ENCODE measurements at regions not wholly inside any gene's neighbourhood (a gene's known extent, or its start where the extent isn't known, plus 50 kb on each side); places are given as distances from the start of the nearest gene placed in this dataset.

DNA sequence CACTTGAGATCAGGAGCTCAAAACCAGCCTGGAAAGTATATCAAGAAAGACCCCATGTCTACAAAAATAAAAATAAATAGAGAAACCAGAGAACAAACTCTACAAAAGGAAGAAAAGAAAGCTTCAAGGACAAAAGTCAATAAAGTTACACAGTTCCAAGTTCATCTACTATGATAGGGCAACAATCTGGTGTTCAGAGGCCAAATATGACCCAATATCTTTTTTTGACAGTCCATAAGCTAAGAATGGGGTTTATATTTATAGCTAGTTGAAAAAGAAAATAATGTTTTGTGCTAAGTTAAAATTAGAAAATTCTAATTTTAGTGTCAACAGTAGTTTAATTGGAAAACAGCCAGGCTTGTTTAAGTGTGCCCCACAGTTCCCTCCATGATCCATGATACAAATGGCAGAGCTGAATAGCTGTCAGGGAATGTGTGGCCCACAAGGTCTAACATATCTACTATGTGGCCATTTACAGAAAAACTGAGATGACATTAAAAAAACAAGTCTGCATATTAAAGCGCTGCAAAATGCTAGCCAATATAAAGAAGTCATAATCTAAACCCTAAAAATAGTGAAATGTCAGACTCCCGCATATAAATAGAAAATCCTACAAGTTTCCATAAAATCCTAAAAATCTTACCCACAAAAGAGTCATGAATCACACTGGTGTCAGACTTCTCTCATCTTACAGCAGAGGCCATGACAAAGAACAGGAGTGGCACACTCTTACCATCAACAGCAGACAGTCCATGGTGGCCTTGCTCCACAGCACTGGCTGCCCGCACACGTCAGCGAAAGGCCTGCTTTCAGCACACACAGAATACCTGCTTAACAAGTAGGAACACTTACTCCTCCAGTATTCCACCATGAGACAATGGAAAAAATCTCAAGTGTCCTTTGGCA is 281.9 kb upstream of the HSFY2 start:
- Histone ChIP-seq H3K27me3 (ENCODE audit: insufficient read depth, insufficient read length) (no peaks in the 10 kb centered on the region), H3K36me3 (ENCODE audit: insufficient read depth, insufficient read length, low read length) (no peaks in the 10 kb centered on the region), H3K4me1 (ENCODE audit: insufficient read depth, insufficient read length) (no peaks in the 10 kb centered on the region), H3K4me3 (ENCODE audit: insufficient read length, low read depth) (no peak overlapping the region), H3K9ac (ENCODE audit: insufficient read length, low read depth) (no peak overlapping the region), H3K9me3 (ENCODE audit: insufficient read depth, low read length) (no peaks in the 10 kb centered on the region)
- DNase-seq (ENCODE audit: low read depth, low spot score): no peak
- TF ChIP-seq YY1 (IDR thresholded peaks at IDR 0.05; ENCODE audit: insufficient read depth, insufficient read length): no peak
- TF ChIP-seq ZNF274 (IDR thresholded peaks at IDR 0.05; ENCODE audit: low read depth, low read length): no peak
- TF ChIP-seq SUZ12 (IDR thresholded peaks at IDR 0.05; ENCODE audit: extremely low read depth, insufficient read depth, insufficient read length): no peak

DNA sequence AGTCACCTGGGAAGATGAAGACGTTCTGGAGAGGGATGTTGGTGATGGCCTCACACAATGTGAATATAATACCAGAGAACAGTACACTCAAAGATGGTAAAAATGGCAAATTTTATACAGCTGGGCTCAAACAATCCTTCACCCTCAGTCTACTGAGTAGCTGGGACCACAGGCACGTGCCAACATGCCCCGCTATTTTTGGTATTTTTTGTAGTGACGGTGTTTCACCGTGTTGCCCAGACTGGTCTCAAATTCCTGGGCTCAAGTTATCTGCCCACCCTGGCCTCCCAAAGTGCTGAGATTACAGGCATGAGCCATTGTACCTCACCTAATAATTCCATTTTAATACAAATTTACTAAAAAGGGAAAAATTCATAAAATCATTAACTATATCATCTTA is 280.3 kb upstream of the HSFY2 start:
- H3K4me1 ChIP-seq (ENCODE audit: insufficient read depth, insufficient read length): no peaks in the 10 kb centered on the region
- no peak overlapping the region for H3K4me3 ChIP-seq (ENCODE audit: insufficient read length, low read depth)
- no peaks in the 10 kb centered on the region for H3K9me3 ChIP-seq (ENCODE audit: insufficient read depth, low read length)
- no peak for DNase-seq (ENCODE audit: low read depth, low spot score)
- no peak overlapping the region for H3K9ac ChIP-seq (ENCODE audit: insufficient read length, low read depth)
- no peaks in the 10 kb centered on the region for H3K36me3 ChIP-seq (ENCODE audit: insufficient read depth, insufficient read length, low read length)
- TF ChIP-seq YY1 (IDR thresholded peaks at IDR 0.05; ENCODE audit: insufficient read depth, insufficient read length) (no peak), SUZ12 (IDR thresholded peaks at IDR 0.05; ENCODE audit: extremely low read depth, insufficient read depth, insufficient read length) (no peak), ZNF274 (IDR thresholded peaks at IDR 0.05; ENCODE audit: low read depth, low read length) (no peak)
- no peaks in the 10 kb centered on the region for H3K27me3 ChIP-seq (ENCODE audit: insufficient read depth, insufficient read length)

DNA sequence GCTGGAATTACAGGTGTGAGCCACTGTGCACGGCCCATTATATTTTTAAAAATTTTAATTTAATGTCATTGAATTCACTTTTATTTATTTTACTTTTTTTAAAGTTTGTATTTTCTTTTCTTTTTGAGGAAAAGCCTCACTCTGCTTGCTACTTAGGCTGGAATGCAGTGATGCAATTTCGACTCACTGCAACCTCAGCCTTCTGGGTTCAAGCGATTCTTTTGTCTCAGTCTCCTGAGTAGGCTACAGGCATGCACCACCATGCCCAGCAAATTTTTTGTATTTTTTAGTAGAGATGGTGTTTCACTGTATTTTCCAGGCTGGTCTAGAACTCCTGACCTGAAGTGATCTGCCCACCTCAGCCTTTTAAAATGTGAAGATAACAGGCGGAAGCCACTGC is 277.5 kb upstream of the HSFY2 start:
- DNase-seq (ENCODE audit: low read depth, low spot score): no peak

DNA sequence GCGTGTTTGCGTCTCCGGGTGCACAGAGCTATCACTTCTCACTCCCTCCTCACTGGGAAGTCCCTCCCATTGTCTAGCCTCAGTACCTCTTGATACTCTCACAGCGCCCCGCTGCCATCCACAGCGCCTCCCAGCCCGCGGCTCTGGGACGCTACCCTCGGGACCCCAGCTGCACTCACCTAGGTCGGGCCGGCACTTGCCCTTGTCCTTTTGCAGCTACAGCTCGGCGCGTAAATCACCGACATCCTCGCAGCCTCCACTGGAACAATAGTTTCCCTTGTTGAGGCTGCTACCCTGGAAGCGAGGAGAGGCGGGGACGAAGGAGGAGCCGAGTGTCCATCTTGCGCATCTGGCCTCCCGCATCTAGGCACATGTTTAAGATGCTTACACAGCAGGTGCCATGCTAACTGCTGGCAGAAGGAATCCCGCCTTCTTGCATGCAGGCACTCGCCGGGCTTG is 269.5 kb upstream of the HSFY2 start:
- H3K9ac ChIP-seq (ENCODE audit: insufficient read length, low read depth): no peak overlapping the region
- no peaks in the 10 kb centered on the region for H3K27me3 ChIP-seq (ENCODE audit: insufficient read depth, insufficient read length)
- no peaks in the 10 kb centered on the region for H3K4me1 ChIP-seq (ENCODE audit: insufficient read depth, insufficient read length)
- H3K36me3 ChIP-seq (ENCODE audit: insufficient read depth, insufficient read length, low read length): peaks cover 5% of the 10 kb centered on the region
- TF ChIP-seq YY1 (IDR thresholded peaks at IDR 0.05; ENCODE audit: insufficient read depth, insufficient read length): no peak
- no peaks in the 10 kb centered on the region for H3K9me3 ChIP-seq (ENCODE audit: insufficient read depth, low read length)
- DNase-seq (ENCODE audit: low read depth, low spot score): no peak
- no peak overlapping the region for H3K4me3 ChIP-seq (ENCODE audit: insufficient read length, low read depth)

More for the DNA sequence above, 277.5 kb upstream of the HSFY2 start:
- Histone ChIP-seq H3K4me1 (ENCODE audit: insufficient read depth, insufficient read length) (no peaks in the 10 kb centered on the region), H3K27me3 (ENCODE audit: insufficient read depth, insufficient read length) (no peaks in the 10 kb centered on the region), H3K4me3 (ENCODE audit: insufficient read length, low read depth) (no peak overlapping the region), H3K9ac (ENCODE audit: insufficient read length, low read depth) (no peak overlapping the region), H3K9me3 (ENCODE audit: insufficient read depth, low read length) (no peaks in the 10 kb centered on the region), H3K36me3 (ENCODE audit: insufficient read depth, insufficient read length, low read length) (no peaks in the 10 kb centered on the region)
- TF ChIP-seq YY1 (IDR thresholded peaks at IDR 0.05; ENCODE audit: insufficient read depth, insufficient read length) (no peak), SUZ12 (IDR thresholded peaks at IDR 0.05; ENCODE audit: extremely low read depth, insufficient read depth, insufficient read length) (no peak), ZNF274 (IDR thresholded peaks at IDR 0.05; ENCODE audit: low read depth, low read length) (no peak)

DNA sequence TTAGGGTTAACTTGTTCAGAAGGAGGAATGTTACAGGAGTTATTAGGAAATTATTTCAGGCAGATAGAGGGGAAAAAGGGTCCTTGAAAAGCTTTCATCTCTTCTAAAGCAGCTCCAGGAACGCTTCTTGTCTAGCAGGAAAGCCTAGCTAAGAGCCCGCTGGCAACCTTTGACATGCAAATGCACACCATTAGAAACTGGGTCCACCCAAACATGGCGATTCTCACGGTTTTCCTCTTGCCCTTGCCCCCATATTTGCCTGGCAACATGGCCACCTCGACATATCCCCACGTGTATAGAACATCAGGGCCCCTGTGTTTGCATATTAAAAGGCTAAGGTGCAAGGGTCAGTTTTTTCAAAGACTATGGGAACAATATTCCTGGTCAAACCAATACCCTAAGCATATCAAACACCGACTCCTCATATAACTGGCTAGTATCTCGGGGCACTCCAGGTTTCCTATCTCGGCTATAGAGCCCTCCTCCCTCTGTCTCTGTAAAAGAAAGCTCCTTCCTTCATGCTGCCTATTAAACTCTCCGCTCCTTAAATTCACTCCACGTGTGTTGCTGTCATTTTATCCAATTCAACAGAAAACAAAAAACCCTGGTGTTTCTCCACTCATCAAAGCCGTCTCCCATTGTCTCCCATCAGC is 268.9 kb upstream of the HSFY2 start:
- Histone ChIP-seq H3K4me1 (ENCODE audit: insufficient read depth, insufficient read length) (no peaks in the 10 kb centered on the region), H3K27me3 (ENCODE audit: insufficient read depth, insufficient read length) (no peaks in the 10 kb centered on the region), H3K9ac (ENCODE audit: insufficient read length, low read depth) (no peak overlapping the region), H3K4me3 (ENCODE audit: insufficient read length, low read depth) (no peak overlapping the region), H3K36me3 (ENCODE audit: insufficient read depth, insufficient read length, low read length) (peaks cover 5% of the 10 kb centered on the region), H3K9me3 (ENCODE audit: insufficient read depth, low read length) (no peaks in the 10 kb centered on the region)
- DNase-seq (ENCODE audit: low read depth, low spot score): peak; percentile 36
- no peak for TF ChIP-seq ZNF274 (IDR thresholded peaks at IDR 0.05; ENCODE audit: low read depth, low read length)
- TF ChIP-seq SUZ12 (IDR thresholded peaks at IDR 0.05; ENCODE audit: extremely low read depth, insufficient read depth, insufficient read length): no peak
- no peak for TF ChIP-seq YY1 (IDR thresholded peaks at IDR 0.05; ENCODE audit: insufficient read depth, insufficient read length)

DNA sequence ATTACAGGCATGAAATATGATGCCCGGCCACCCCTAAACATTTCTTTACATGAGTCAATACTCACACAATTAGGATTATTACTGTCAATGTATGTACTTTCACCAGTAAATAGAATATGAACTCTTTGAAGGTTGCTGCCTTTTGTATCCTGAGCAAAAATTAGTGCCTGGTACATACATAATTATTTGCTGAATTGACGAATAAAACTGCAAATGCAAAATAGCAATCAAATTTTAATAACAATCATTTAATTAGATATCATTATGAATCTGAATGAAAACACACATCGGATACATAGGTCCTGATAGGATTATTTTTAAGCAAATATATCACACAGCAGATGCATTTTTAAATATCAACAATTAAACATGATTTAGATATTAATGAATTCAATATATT is 253.1 kb upstream of the HSFY2 start:
- no peaks in the 10 kb centered on the region for H3K9me3 ChIP-seq (ENCODE audit: insufficient read depth, low read length)
- no peaks in the 10 kb centered on the region for H3K27me3 ChIP-seq (ENCODE audit: insufficient read depth, insufficient read length)
- TF ChIP-seq YY1 (IDR thresholded peaks at IDR 0.05; ENCODE audit: insufficient read depth, insufficient read length): no peak
- no peak for TF ChIP-seq SUZ12 (IDR thresholded peaks at IDR 0.05; ENCODE audit: extremely low read depth, insufficient read depth, insufficient read length)
- TF ChIP-seq ZNF274 (IDR thresholded peaks at IDR 0.05; ENCODE audit: low read depth, low read length): no peak
- no peaks in the 10 kb centered on the region for H3K36me3 ChIP-seq (ENCODE audit: insufficient read depth, insufficient read length, low read length)
- no peak overlapping the region for H3K9ac ChIP-seq (ENCODE audit: insufficient read length, low read depth)
- DNase-seq (ENCODE audit: low read depth, low spot score): no peak
- no peak overlapping the region for H3K4me3 ChIP-seq (ENCODE audit: insufficient read length, low read depth)
- H3K4me1 ChIP-seq (ENCODE audit: insufficient read depth, insufficient read length): no peaks in the 10 kb centered on the region

DNA sequence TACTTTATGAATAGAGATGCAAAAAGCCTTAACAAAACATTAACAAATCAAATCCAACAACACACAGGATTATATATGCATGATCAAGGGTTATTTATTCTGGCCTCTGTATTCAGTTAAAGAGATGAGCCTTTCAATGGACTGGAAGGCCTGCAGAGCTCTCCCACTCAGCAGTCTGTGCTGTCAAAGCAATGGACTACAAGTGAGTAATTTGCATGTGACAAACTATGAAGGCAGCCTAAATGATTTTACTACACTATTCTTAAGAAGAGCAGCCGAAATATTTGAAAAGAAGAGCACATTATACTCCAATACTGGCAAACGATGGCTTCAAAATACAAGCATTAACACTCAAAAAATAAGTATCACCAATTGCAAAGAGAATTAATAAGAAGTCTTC is 250.4 kb upstream of the HSFY2 start:
- no peaks in the 10 kb centered on the region for H3K36me3 ChIP-seq (ENCODE audit: insufficient read depth, insufficient read length, low read length)
- H3K4me3 ChIP-seq (ENCODE audit: insufficient read length, low read depth): no peak overlapping the region
- H3K27me3 ChIP-seq (ENCODE audit: insufficient read depth, insufficient read length): no peaks in the 10 kb centered on the region
- H3K9me3 ChIP-seq (ENCODE audit: insufficient read depth, low read length): no peaks in the 10 kb centered on the region
- H3K9ac ChIP-seq (ENCODE audit: insufficient read length, low read depth): no peak overlapping the region
- no peak for TF ChIP-seq SUZ12 (IDR thresholded peaks at IDR 0.05; ENCODE audit: extremely low read depth, insufficient read depth, insufficient read length)
- no peak for TF ChIP-seq ZNF274 (IDR thresholded peaks at IDR 0.05; ENCODE audit: low read depth, low read length)
- no peak for TF ChIP-seq YY1 (IDR thresholded peaks at IDR 0.05; ENCODE audit: insufficient read depth, insufficient read length)
- DNase-seq (ENCODE audit: low read depth, low spot score): no peak
- no peaks in the 10 kb centered on the region for H3K4me1 ChIP-seq (ENCODE audit: insufficient read depth, insufficient read length)
